OCI-LY7 (cell line): ENCODE measurements at regions not wholly inside any gene's neighbourhood (a gene's known extent, or its start where the extent isn't known, plus 50 kb on each side); places are given as distances from the start of the nearest gene placed in this dataset.

ENCODE experiments used
- EZH2phosphoT487 ChIP-seq: fragments of 200-600 bp; sonication (generic); IDR thresholded peaks from 2 replicates; pipeline ENCODE4 v1.6.1; 2018; ENCODE audit warnings: low read depth, borderline replicate concordance, mild to moderate bottlenecking, mixed run types, antibody characterized with exemption, low read length, moderate library complexity, mixed read lengths
- TF ChIP-seq, protein P1 (sequence below): fragments of 200-600 bp; sonication (generic); conservative IDR thresholded peaks from 2 replicates; pipeline ENCODE4 v1.5.1; 2014; ENCODE audit warnings: mild to moderate bottlenecking, antibody characterized with exemption, low read length, moderate library complexity, mixed read lengths

DNA sequence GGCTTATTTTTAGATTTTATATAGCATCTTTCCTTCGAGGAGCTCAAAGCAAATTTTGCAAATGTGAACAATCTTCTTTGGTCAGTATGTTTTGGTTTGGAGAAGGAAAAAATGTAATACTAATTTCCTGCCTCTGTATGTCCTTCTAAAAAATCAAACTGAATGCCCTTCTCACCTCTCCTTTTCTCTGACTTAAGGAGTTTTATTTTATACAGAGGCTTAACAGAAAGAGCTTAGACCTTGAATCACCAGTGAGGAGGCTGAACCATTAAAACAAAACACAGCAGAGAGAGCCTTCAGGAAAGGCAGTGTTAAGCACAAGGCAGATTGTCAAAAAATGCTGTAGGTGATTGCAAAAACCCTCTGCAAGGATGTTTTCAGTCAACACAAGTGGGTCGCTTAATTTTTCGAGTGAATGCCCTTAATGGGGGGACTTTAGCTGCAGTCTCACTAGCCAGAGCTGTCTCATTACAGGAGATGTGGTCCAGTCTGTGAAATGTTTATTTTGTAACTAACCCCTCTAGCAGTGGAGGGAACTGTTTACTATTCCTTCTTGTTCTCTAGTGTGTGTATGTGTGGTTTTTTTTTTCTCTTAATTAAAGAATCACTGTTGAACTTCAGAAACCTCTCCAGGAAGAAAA is 481.3 kb upstream of the CITED2 start:
- TF ChIP-seq, protein P1, sequence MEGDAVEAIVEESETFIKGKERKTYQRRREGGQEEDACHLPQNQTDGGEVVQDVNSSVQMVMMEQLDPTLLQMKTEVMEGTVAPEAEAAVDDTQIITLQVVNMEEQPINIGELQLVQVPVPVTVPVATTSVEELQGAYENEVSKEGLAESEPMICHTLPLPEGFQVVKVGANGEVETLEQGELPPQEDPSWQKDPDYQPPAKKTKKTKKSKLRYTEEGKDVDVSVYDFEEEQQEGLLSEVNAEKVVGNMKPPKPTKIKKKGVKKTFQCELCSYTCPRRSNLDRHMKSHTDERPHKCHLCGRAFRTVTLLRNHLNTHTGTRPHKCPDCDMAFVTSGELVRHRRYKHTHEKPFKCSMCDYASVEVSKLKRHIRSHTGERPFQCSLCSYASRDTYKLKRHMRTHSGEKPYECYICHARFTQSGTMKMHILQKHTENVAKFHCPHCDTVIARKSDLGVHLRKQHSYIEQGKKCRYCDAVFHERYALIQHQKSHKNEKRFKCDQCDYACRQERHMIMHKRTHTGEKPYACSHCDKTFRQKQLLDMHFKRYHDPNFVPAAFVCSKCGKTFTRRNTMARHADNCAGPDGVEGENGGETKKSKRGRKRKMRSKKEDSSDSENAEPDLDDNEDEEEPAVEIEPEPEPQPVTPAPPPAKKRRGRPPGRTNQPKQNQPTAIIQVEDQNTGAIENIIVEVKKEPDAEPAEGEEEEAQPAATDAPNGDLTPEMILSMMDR = no peak
- TF ChIP-seq EZH2phosphoT487 = no peak
